ENCODE measurements at regions not wholly inside any gene's neighbourhood (a gene's known extent, or its start where the extent isn't known, plus 50 kb on each side); places are given as distances from the start of the nearest gene placed in this dataset.

GRCh38 chr16:60818465-60818864 lies 1217.8 kb downstream of the CDH8 start:
- TF ChIP-seq CTCF (IDR thresholded peaks at IDR 0.05), result no peak
- TF ChIP-seq POLR2A (IDR thresholded peaks at IDR 0.05), result no peak
